ENCODE measurements at regions not wholly inside any gene's neighbourhood (a gene's known extent, or its start where the extent isn't known, plus 50 kb on each side); places are given as distances from the start of the nearest gene placed in this dataset.

DNA sequence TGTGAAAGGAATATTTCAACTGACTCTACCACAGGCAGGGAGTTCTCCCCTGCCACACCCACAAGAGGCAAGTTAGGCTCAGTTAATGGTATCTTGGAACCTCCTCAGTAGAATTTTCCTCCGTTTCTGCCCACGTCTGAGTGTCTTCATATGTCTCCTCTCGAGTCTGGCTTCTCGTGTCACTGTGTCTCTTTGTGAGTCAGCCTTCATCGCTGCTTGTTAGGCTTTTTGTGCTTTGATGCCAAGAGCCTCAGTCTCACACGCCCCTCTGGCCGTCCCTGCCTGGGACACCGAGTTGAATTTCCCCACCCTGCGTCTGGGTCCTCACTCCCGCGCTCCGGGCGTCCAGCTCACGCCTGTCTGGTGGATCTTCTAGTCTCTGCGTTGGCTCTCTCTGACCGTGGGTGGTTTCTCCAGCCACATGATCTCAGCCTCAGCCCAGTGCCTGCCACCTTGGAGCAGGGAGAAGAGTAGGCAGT lies 125.7 kb upstream of the GADD45A start:
- DNase-seq (ENCODE audit: low read depth in 3 of 3, low spot score in 1 of 3), result no peak

DNA sequence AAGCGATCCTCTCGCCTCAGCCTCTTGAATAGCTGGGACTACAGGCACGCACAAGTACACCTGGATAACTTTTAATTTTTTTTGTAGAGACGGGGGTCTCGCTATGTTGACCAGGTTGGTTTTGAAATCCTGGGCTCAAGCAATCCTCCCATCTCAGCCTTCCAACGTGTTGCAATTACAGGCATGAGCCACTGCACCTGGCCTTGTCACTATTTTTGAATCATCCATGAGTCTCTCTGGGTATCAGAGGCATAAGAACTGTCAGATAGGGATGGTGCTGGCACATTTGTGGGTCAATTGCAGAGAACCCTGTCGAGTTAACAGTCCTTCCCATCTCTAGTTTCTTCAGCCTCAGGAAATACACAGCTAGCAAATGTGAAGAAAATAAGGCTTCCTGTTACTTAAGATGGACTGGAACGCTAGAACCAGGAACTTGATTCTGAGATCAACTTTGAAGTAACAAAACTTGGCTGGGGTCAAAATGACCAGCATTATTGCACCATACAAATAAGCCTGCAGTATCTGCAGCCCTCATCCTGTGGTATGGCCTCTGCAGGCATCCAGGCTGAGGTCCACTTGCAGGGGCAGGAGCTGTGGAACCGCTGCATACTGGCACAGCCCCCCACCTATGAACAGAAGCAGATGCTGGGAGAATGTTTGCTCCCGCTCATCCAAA lies 124.3 kb upstream of the GADD45A start:
- DNase-seq (ENCODE audit: low read depth in 3 of 3, low spot score in 1 of 3), result no peak

DNA sequence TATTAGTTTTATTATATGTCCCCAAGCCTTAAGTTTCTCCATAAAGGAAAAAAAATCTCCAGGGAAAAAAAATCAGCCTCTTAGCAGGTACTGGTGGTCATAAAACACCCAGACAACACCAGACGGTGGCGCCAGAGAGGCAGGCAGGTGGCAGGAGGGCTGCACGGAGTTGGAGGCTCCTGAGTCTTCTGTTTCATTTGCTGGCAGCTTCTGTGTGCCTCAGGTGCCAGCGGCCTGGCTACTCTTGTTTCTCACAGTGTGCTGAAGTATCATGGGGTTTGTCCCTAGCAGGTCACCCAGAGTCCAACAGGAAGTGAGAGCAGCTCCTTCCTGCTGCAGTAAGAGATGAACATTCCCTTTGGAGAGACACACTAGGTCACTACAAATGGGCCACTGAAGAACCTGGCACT lies 123.3 kb upstream of the GADD45A start:
- peak; percentile 47 to 89 (median 63) for DNase-seq (ENCODE audit: low read depth in 3 of 3, low spot score in 1 of 3)

DNA sequence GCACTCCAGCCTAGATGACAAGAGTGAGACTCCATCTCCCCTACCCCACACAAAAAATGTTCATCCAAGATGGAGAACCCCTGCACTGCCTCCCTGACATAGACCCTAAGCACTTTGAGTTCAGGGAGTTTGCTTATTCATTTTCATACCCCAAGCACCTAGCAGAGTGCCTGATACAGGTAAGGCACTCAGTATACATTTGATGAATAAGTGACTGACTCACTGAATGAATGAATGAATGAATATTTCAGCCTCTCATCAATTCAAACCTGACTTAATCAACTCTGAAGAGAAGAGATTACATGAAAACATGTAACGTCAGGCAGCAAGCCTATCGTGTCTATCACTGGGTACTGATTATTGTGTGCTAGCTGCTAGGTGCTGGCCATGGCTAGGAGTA lies 121.3 kb upstream of the GADD45A start:
- no peak for DNase-seq (ENCODE audit: low read depth in 3 of 3, low spot score in 1 of 3)

DNA sequence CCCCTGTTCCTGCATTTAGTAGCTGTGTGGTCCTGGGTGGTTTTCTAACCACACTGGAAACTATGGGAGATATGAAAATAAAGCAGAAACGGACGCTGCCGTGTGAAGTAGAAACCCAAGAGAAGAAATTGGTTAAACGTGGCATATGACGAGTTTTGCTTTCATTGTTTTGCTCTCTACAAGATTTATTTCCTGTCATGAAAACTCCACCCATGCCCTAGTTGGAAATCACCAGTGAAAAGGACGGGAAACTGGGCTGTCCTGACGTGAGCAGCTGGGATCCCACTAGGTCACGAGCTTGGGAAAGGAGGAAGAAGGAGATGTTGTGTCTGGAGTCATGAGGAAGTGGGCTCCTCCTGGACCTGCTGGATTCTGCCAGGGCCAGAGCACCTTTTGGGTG lies 120.8 kb upstream of the GADD45A start:
- no peak for DNase-seq (ENCODE audit: low read depth in 3 of 3, low spot score in 1 of 3)

DNA sequence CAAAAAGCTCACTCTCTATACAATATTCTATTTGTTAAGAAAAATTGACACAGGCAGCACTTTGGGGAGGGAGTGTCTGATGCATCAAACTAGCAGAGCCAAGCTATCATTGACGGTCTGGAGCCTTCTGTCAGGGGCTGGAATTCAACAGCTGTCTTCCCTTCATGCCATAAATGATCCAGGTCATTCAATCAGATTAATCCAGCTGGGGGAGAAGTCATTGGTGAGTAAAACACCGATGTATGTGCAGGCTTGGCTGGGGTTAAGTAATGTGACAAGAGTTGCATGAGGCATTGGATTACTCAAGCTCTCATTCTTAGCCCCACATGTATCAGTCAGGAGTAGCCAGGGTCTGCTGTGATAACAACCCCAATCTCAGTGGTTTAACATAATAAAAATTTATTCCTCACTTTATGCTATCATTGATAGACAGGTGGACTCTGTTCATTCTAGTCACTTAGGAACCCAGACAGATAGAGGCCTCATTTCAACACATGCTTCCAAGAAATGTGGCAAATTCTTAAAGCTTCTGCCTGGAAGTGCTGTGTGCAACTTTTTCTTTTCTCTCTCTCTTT lies 118.1 kb upstream of the GADD45A start:
- DNase-seq (ENCODE audit: low read depth in 3 of 3, low spot score in 1 of 3), result no peak

DNA sequence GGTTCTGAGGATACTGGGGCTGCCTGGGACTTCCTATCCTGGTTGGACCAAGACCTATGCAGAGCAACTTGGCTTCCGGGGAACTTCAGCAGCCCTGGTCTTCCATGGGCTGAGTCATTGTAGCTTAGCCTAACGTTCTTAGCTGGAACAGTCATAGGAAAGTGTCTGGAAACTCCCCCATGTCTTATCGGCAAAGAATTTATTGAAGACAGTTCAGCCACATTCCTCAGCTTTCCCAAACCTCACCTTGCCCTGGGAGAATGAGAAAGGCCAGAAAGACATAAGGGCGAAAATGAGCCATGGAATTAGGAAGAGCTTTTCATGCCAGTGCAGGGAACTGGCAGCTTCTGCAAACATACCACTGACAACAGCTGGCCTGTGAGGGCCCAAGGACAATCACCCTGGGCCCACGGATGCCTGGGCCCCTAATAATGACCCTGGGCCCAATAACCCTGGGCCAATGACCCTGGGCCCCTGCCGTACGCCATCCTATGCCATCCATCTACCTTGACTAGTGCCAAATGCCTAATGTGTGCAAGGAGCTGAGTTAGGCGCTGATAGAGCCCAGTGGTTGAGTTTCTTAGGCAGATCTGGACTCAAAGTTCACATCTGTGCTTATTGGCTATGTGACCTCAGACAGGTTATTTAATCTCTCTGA lies 114.4 kb upstream of the GADD45A start:
- no peak for DNase-seq (ENCODE audit: low read depth in 3 of 3, low spot score in 1 of 3)

DNA sequence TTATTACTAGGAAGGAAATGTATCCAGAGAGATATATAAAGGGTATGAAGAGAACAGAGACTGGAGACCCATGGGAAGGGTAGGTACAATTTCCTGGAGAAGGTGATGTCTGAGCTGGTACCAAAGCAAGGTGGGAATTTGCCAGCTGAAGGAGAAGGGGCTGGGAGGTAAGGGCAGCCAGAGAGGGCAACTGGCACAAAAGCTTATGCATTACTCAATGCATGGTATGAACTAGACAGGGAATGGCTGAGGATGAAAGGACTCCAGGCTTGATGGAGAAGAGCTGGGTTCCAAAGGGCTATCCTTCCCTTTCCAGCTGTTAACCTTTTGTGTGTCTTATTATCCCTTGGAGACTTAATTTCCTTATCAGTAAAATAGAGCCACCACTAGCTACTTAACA lies 113.6 kb upstream of the GADD45A start:
- no peak for DNase-seq (ENCODE audit: low read depth in 3 of 3, low spot score in 1 of 3)

DNA sequence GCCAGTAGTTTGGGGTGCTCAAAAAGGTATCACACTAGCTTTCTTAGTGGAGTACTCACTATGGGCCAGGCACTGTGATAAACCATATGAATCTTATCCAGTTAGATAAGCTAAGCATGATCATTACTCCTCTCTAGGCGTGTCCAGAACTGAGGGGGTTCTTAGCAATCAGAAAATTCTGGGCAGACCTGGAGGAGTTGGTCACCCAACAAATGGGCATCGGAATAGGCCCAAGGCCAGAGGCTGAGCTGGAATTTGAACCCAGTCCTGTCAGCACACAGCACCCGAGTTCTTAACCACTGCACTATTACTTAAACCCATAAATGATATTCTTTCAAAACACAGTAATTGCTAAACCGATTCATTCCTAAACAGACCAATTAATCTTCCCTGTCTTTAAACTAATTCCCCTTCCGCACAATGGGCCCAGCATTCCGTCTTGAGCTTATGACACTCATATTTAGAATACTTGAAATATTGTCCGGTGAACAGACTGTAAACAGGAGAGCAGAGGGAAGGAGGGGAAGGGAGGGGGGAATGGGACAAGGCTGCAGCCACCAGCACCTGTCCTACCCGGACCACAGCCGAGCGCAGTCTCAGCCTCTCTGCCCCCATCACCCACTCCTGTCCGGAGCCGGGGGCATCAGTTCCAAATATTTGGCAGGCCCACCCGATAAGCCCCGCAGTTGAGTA lies 113.0 kb upstream of the GADD45A start:
- DNase-seq (ENCODE audit: low read depth in 3 of 3, low spot score in 1 of 3), result no peak

DNA sequence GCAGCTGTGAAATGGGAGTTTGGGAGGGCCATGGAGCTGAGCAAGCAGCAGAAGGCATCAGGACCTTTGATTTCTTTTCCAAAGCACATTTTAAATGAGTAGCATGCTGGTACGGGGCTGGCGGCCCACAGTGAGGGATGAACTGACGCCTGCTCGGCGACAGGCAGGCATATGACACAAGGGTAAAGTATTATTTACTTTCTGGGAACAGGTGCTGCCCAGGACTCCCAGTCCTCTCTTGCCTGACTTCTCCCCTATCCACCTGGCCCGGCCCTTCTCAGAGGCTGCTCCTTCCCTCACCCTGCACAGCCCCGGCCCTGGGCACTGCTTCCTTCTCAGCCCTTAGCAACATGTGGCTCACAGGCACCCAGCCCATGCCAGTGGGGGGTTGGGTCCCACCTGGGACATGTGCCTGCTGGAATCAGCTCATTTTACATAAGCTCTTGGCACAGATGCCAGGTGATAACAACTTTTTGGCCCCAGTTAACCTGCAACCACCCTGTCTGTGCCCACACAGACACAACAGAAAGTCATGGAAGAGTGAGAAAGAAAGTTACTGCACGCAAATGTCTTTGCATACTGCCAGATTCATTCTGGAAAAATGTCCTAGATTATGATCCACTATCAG lies 112.3 kb upstream of the GADD45A start:
- no peak for DNase-seq (ENCODE audit: low read depth in 3 of 3, low spot score in 1 of 3)

DNA sequence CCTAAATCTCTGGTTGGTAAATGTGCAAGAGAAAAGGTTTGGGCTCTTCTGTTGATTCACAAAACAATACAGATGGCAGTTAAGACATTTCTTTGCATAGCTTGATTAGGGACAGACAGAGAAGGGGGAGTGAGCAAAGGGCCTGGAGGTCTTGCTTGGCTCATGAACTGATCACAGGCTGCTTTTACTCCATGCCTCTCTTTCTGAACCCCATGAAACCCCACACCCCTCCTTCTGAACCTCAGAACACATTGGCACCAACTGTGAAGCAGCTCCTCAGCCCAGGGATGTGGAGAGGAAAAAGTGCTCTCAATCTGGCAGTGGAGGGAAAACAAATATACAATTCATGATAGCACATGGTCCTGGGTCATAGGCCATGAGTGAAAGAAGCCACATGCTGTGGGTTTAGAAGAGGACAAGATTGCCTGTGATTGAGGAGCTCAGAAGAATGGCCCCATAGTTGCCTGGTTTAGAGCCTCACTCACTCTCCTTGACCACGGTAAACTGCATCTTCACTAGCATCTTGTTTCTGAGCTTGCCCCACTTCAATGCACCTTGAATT lies 111.6 kb upstream of the GADD45A start:
- DNase-seq (ENCODE audit: low read depth in 3 of 3, low spot score in 1 of 3), result no peak

DNA sequence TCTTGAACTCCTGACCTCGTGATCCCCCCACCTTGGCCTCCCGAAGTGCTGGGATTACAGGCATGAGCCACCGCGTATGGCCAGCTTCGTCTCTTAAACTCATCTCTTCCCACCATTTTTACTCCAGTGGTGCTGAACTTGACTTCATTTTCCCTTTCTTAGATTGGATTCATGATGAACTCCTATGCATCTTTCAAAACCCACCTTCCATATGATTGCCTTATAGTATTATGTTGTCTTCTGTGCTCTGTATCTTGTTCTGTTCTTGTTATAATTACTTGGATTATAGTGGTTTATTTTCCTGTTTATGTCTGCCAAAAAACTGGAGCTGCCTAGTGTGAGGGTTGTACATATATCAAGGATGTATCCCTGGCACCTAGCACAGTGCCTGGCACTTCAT lies 110.8 kb upstream of the GADD45A start:
- no peak for DNase-seq (ENCODE audit: low read depth in 3 of 3, low spot score in 1 of 3)

DNA sequence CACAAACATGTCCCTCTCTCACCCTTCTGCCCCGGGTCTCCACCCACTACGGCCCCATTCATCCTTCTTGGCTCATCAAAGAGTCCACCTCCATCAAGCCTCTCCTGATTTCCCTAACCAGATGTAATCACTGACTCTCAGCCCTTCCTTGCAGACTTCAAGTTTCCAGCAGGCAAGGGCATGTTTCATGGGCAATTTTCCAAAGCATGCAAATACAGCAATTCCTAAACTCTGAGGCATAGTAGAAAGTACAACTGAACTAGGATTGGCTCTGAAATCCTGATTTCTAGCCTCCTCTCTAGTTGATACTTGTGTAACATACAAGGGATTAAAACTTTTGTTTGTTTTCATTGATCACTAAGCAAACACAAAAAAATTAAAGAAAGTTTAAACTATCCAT lies 109.1 kb upstream of the GADD45A start:
- no peak for DNase-seq (ENCODE audit: low read depth in 3 of 3, low spot score in 1 of 3)

DNA sequence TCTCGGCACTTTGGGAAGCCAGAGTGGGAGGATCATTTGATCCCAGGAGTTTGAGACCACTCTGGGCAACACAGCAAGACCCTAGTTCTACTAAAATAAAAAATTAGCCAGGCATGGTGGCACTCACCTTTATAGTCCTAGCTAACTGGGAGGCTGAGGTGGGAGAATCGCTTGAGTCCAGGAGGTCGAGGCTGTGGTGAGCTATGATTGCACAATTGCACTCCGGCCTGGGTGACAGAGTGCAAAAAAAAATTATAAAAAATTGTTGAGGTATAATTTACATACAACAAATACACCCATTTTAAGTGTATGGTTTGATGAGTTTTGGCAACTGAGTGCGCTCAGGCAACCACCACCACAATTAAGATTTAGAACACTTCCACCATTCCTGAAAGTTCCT lies 108.5 kb upstream of the GADD45A start:
- no peak for DNase-seq (ENCODE audit: low read depth in 3 of 3, low spot score in 1 of 3)

DNA sequence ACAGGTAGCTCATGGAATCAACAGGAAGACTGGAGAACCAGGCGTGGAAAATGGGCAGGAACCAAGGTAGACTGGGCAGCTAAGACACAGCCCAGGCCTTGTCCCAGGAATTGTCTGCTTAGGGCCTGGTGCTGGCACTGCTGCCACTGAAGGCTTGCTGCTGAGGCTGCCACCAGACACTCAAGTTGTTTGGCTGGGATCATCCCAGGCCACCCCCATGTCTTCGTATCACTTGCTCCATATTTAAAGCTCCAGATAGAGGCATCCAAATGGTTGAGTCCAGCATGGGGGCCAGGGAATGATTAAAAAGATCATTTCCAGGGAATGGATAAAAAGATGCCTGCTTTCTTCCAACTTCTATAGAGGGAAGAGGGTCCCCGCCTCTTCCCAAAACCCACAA lies 107.4 kb upstream of the GADD45A start:
- no peak for DNase-seq (ENCODE audit: low read depth in 3 of 3, low spot score in 1 of 3)

DNA sequence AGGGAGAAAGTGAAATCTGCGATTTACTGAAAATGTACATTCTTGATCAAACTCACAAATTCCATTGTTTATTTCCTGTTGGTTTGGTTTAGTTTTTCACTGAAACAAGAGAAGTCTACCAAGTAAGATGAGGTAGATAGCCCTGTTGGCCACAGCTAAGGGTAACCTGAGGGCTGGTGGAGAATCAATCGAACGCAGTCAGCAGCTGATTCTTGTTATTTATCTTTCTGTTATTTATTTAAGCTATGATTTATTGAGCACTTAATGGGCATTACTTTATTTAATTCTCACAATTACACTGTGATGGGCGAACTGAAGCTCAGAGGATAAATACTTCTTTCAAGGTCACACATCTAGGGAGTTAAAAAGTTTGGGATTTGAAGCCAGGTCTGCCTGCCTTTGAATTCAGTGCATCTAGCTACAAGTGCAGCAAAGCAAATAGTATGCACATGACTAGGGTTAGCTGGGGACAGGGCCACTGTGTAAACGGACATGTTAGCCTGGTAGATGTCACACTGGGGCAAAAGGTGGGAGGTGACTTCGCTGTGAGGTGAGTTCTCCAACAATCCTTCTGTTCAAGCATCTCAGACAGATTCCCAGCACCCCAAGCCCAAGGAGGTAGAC lies 106.5 kb upstream of the GADD45A start:
- no peak for DNase-seq (ENCODE audit: low read depth in 3 of 3, low spot score in 1 of 3)

DNA sequence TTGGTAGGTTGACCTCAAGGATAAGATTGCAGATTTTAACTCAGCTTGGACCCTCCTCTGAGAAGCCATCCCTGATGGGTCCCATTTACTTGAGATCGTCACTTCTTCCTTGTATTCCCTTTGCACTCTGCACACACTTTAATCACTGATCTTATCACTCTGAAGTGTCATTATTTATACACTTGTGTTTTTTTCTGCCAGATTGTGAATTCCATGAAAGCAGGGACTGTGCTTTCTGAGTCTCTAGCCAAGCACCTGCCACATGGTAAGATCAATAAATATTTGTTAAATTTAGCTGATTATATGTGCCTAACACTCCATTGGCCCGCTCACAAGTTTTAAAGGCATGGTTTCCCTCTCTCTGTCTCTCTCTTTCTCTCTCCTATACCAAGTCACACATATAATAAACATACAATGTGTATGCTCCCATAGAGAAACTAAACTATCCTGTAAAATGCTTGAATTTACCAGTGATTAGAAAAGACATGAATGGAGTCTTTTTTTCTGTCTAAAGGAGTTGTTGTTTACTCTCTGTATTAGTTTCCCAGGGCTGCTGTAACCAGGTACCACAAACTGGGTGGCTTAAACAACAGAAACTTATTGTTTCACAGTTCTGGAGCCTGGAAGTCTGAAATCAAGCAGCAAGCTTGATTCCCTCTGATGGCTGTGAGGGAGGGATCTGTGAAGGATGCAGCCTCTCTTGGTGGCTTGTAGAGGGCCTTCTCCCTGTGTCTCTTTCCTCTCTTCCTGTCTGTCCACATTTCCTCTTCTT lies 105.2 kb upstream of the GADD45A start:
- no peak for DNase-seq (ENCODE audit: low read depth in 3 of 3, low spot score in 1 of 3)

DNA sequence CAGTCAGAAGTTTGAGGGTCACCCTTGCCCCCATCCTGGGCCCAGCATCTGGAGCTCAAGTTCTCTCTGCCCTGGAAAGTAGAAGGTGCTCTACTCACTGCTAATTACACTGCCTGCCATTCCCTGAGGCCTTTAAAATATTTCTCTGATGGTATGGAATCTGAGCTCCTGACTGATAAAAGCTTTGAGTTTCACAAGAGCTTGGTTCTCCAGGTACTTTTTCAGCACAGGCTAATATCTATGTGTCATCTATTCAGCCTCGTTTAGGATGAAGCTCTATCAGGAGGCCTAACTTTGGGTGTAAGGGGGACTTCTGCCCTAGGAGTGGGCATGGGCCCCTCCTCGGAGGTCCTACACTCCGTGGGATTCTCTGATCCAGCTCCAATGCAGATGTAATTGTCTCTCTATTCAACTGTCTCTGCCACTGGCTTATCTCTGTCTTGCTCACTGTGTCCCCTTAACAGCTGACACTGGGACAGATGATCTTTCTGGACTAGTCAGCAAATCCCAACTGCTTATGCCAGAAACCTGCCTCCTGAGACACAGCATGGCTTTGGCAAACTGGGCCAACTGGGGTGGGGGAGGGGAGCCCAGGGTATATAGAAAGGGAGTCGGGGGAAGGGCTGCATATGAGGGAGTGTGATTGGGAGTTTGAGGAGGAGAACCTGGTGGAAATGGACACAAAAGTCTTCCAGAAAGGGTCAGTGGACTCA lies 104.2 kb upstream of the GADD45A start:
- DNase-seq (ENCODE audit: low read depth in 3 of 3, low spot score in 1 of 3), result no peak
